NK-92 treated with Interleukin-12 subunit alpha and Interleukin-12 subunit beta, amount 100 ng/mL, for 24 hours (cell line): ENCODE measurements at regions not wholly inside any gene's neighbourhood (a gene's known extent, or its start where the extent isn't known, plus 50 kb on each side); places are given as distances from the start of the nearest gene placed in this dataset.

Experiments
- DNase-seq: peaks from one replicate; lab custom pipeline; 2025; lab: John Stamatoyannopoulos, UW

DNA sequence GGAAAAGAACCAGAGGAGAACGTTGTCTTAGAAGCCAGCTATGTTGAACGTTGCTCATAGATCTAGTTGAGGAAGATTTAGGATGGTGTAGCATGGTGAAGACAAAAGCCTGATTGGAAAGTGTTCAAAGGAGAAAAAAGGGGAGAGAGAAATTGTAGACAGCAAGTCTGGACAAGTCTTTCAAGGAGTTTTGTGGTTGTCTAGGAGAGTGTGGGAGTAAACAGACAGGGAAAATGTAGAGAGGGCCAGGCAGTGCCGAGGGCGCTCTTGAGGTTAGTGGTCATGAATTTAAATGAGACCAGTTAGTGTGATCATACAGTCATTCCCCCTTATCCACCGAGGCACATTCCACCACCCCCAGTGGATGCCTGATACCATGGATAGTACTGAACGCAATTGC lies 167.5 kb upstream of the IL12A start:
- no peak for DNase-seq

DNA sequence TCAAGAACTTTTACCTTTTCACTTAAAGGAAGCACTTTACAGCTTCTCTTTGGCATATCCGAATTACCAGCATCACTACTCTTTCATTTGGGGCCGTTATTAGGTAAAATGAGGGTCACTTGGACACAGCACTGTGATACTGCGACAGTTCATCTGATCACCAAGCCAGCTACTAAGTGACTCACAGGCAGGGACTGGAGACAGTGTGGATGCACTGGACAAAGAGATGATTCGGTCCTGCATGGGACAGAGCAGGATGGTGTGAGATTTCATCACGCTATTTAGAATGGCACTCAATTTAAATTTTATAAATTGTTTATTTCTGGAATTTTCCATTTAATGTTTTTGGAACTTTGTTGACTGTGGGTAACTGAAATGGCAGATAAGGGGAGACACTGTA lies 166.9 kb upstream of the IL12A start:
- DNase-seq, result no peak

DNA sequence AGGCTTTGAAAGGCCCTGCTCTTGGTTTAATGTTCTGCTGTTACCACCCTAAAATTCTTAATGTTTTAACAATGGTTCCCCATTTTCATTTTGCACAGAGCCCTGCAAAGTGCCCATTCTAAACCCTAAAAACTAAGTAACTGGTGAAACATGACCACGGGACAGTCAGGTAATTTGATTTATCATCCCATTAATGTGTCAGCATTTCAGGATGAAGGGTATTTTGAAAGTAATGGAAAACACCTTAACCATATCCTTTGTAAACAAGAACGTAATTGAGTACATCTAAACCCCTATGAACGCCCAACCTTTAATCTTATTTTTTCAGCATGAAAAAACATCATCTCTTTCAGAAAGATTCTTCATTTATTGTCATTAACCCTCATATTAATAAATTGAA lies 164.9 kb upstream of the IL12A start:
- DNase-seq, result no peak

DNA sequence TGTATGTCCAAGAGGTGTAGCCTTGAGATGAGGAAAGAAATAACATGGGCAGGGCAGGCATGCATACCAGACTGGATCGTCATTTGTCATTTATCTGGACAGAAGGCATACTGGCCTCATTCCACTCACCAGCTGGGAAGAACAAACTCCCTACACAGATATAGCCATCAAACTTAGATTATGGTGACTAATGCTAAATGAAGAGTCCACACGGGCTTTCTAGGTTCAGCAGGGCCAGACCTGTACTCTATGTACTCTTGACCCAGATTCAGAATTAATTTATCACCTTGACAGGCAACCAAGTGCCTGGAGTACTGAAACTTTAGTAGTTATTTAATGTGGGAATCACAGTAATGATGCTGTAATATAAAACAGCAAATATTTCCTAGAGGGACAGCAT lies 164.3 kb upstream of the IL12A start:
- no peak for DNase-seq

DNA sequence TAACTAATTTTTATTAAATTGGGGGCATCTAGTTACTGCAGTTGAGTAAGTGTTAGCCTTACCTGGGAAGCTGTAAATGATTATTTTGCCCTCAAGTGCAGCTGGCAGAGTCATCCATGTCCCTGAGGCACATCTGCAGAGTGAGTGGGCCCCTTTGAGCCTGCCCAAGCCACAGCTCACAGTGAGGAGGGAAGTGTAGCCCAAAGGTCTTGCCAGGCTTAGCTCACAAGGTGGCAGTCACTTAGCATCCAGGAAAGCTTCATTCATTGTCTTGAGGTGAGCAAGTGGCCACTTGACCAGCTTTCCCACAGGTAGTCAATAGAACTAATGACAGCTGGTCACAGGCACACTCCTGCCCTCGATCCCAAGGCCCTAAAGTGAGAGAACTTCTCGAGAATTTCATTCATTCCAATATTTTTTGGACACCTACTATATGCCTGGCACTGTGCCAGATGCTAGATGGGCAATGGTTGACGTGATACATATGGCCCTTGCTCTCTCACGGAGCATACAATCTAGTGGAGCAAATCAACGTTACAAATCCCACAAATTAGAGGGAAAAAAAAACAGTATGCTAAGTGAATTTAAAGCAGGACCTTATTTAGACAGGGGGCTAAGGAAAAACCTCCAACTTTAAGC lies 163.3 kb upstream of the IL12A start:
- DNase-seq, result no peak

DNA sequence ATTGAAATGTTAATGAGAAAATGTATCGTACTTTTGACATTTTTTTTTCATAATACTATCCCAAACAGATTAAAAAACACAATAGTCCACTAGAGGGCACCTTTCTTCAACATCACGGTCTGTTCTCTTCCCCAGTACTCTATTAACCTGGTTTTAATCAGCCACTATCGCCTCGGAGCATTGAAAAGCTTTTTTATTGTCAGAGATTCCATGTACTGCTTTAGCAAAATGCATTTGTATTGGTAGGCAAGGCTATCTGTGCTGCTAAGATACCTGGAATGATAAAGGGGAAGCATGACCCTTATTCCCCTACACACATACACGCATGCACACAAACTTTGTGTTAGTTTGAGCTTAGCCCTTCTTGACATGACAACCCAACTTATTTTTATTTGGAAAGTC lies 160.1 kb upstream of the IL12A start:
- no peak for DNase-seq

DNA sequence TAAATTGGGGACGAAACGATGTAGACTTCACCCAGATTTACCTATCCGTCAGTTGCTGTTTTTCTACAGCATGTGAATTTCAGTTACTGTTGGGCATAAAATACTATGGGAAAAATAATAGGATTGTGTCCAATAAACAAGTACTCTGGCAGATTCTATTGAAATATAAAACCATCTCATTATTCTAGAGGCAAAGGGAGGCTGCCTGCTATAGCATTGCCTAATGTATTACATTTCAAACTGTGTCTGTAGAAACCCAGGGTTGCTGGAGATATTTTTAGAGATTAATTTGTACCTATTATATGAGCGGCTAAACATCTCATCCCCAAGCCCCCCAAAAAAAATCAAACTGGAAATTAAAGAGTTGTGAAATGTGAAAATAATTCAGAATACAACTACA lies 159.6 kb upstream of the IL12A start:
- DNase-seq, result no peak

DNA sequence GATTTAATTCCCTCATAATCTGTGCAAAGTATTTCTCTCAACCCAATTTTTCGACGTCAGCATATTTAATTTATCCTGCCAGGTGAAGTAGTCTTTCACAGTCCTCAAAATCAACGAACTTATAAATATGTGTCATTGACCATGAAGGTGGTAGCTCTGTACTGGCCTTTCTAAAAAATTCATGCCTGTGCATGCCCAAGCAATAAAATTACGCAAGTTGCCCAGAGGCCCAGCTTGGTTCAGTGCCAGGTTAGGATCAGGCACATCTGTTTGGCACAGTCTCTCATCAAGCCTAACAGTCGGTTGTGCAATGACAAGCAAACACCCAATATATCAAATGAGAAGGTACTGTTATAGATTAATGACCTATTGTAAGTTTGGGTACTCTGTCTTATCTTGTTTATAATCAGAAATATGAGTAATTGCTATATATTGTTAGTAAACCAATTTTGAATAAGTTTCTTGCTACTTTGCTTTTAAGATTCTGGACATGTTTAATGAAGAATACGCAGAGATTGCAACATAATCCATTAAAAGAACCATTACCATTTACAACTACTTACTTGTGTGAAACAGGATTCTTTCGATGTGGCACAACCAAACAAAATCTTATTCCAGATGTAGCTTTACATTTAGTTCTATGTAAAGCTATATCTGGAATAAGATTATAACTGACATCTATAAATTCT lies 159.0 kb upstream of the IL12A start:
- no peak for DNase-seq

DNA sequence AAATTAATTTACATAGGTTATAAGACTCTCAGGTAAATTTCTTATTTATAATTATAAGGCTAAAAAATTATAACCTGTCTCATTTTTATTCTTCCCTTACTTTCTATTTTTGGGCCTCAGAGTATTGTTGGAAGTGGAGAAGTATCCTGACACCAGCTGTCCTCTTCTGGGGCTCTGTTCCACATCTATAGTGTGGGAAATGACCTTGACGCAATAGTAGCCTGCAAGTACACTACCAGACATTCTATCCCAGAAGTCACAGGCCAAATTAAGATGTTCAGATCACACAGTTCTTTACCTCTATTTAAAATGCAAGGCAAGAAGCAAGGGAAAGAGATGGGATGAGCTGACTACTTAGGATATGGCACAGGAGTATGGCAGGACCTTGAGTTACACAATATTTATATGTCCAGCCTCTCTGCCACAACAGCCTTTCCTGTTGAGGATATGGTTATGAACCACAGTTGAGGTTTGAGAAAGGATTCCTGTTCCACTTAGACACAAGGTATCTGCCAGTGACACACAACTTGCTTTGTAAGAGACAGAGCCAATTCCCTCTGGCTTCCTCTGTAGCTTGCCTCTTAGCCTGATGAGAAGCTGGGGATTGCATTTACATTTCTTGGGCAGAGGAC lies 158.0 kb upstream of the IL12A start:
- no peak for DNase-seq

DNA sequence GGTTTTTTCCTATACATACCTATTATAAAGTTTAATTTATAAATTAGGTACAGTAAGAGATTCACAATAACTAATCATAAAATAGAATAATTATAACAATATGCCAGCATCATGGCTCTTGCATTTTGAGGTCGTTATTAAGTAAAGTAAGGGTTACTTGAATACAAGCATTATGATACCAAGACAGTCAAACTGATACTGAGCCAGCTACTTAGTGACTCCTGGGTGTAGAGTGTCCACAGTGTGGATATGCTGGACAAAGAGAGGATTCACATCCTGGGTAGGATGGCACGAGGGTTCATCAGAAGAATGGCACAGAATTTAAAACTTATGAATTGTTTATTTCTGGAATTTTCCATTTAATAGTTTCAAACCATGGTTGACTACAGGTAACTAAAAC lies 157.2 kb upstream of the IL12A start:
- DNase-seq, result no peak

DNA sequence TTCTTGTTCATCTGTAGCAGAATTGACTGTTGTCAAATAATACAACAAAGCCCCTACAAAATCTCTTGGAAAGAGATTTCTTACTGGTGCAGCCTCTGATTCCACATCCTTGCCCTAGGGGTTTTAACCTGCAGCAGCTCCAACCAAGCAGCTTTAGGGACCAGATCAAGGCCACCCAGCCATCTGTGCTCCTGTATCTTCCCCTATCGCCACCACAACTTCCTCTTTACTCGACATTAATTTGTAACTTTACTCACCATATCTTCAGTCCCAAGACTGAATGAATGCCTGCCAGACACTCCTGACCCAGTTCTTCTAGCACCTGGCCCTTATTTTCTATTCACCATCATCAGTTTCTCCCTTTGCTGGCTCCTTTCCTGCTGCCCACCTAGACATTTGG lies 156.6 kb upstream of the IL12A start:
- no peak for DNase-seq

DNA sequence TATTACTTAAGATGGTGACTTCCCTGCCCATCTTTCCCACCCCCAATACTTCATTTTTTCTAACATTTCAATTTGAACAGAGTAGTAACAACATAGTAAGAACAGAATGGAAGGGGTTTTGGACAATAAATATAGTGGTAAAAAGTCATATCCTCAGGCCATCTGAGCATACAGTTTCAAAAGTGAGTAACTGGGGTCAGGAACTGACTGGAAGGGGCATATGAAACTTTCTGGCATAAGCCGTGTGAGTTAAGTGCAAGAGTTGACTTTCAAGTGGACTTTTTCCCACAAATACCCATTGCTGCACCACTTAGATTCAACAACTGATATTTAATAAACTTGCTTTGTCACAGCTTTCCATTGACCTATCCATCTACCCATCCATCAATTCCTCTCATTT lies 153.5 kb upstream of the IL12A start:
- no peak for DNase-seq

DNA sequence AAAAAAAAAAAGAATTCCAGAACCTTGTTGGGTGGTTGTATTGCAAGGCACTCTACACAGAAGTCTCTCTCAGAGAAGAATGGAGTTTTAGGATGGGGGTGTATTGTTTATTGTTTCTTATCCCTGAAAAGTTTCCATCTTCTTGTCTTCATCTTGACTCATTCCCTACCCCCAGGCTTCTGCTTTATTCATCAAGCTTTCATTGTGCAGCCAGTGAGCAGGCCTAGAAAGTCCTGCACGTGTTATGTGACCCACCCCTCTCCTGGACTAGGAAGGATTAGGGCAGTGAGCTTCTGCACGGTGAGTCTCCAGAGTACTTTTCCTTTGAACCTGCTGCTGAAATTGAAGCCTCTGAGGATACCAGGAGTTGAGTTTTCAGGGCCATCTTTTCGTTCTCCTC lies 150.9 kb upstream of the IL12A start:
- DNase-seq, result no peak

DNA sequence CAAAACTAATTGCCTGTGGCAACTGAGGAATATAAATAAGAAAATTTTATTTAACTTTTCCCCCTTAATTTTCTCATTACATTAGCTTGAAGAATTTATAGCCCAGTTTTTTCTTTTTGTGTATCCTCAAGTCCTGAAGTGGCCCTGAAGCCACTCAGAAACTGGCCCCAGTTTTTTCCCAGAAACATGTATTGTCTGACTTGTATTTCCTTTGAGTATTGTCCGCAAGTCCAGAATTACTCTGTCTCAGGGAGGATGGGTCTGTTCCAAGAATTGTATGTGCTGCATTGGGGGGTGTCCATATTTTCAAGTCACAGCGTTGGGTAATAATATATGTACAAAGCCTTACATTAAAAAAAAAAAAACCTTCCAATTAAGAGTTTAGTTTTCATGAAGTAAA lies 149.7 kb upstream of the IL12A start:
- DNase-seq, result no peak

DNA sequence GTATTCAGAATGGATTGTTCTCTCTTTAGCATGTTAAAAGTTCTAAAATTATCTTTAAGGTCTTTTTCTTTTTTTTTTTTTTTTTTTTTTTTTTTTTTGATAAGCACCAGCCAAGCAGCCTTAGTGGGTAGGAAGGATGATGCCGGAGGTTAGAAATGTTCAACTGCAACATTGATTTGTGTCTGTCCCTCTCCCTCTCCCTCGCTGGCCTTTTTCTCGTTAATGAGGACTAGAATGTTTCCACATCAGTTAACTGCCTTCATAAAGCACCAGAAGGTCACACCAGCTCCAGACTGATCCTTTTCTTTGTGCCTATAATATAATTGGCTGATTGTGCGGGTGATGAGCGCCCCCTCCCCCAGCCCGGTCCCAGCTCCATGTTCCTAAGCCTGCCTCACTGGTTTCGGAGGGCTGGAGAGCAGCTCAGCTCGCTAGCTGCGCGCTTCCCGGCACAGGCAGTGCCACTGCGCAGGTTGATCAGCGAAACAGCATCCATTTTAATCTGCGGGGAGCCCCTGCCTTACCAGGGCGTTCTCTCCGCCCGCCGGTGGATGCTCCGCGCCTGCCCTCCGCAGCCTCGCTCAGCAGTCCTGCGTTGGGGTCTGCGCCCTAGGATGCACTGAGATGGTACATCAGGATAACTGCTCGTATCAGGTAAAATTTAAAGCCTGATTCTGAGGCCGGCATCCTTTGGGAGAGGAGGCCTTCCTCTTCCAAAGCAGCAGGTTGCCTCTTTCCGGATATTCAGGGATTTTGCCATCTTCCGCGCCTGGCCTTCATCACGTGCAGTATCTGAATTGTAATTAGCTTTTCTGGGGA lies 148.9 kb upstream of the IL12A start, which contains the start of gene SCHIP1:
SCHIP1 (plus strand) TSS at position 301 of the 819 bp plus-strand sequence.
- no peak for DNase-seq

DNA sequence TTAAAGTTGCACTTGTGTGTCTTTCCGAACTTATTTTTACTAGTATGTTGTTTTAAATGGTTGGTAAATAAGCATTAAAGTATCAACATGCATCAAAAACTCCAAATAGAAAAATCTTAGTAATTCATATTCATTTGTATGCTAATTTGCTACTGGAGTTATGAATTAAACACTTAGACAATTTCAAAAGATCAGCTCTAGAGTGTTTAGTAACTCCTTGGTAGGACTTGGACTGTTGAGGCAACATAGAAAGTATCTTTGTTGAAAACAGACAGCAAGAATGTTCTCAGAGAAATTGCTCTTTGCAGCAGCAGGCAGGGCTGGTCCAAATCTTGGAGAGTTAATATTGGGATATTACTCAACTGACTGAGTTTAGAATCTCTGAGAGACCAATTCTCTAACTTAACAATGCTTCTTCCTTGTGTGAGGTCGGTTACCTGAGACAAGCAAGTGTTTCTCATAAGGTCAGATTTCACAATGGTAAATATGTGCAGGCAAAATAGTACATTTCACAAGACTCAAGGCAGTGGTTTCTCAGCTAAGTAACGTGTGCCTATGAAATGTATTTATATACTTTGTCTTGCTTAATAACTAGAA lies 147.8 kb upstream of the IL12A start:
- DNase-seq, result no peak

DNA sequence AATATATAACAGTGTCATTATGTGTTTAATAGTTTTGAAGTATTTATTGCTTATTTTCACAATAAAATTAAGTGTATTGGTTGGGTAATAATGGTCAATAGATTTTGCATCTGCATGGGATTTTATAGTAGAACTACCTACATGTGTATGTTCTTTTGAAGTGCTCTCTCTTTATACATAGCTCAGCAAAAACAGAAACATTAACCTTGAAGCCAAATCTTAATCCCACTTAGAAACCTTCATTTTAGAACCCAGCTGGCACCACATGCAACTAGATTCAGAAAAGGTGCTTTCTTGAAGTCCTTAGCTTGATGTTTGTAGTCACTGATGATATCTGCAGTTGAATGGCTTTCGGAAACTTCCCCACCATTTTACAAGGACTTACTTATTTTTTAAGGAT lies 146.9 kb upstream of the IL12A start:
- DNase-seq, result no peak

DNA sequence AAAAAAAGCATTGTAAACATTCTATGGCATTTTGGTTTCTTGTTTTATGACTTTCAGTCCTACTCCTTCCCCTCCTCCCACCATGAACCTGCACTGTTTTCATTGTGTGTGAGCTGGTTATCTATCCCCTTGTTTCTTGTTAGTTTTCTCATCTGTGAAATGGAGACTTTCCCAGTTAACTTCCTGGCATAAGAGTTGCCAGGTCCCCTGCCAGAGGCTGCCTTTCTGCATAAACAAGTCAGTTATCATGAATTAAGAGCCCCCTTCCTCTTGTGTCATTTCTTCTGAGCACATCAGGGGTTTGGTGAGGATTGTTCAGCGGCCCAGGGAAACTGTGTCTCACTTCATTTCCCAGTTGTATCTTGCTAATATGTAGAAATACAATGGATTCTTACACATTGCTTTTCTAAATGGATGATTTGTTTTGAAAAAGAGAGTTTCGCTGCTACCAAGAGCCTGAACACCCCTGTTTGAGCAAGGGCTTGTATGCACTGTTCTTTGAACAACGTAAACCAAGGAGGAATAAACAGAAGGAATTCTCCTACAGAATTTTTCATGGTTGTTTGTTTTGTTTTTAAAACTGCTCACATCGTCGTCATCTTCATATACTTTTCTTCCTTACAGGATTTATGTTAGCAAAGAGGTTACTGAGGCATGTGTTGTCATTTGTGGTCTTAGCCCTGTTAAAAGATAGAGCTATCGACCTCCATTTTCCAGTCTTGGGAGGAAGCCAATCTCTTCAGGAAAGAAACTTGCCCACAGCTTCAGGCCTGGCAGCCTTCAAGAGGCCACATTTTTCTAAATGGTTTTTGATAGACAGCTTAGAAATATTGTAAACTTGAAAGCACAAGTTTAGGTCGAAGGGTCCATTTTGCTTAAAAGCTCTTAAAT lies 144.6 kb upstream of the IL12A start:
- DNase-seq, result no peak

DNA sequence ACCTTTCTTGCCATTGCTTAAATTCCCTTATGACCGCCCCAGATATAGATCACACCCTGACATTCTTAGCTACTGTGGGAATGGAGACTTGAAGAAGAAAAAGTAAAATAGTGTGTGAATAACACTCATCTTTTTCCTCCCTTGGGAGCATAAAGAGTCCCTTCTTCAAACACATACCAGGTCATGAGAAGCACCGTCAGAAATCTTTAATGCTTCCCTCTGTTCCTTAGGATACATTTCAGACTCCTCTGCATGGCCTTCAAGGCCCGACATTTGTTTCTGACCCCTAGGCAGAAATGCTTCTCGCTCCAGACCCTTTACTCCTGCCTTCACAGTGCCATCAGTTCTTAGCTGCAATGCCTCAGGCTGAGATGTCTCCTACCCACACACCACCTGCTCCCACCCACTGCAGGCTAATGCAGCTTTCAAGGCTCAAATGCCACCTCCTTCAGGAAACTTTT lies 143.8 kb upstream of the IL12A start:
- DNase-seq, result no peak

DNA sequence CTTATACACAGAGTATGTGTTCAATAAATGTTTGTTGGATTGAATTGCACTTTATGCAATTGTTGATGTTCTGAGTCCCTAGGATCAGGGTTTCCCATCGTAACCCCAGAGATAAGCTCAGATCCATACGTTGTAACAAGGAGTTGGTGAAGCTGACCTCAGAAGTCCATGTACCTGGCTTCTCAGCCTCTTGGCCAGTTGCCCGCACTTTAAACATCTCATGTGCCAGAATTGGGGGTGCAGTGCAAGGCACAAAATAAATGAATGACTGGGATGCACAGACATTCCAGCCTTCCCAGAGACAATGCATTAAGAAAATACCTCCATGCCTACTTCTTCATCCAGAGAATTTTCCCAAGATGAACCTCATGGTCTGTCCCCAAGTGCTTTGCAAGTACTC lies 142.9 kb upstream of the IL12A start:
- DNase-seq, result no peak

DNA sequence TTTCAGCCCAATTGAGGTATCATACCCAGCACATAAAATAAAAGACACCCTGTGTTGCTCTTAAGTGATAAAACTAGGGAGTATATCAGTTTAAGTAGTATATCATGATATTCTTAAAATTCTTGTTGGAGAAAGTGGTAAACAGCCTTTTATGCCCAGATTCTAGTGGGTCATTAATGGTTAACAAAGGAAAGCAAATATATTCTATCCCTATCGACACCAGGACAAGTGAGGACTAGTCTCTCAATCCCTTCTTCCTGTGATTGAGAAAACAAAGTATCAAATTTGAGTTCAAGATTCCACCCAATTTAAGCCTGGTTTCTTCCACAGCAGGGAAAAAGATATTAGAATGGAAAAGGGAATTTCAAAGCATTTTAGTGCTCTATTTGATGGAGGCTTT lies 142.4 kb upstream of the IL12A start:
- no peak for DNase-seq
